ENCODE measurements at regions not wholly inside any gene's neighbourhood (a gene's known extent, or its start where the extent isn't known, plus 50 kb on each side); places are given as distances from the start of the nearest gene placed in this dataset.
"Not testable (repeated sequence)": the region's sequence is repeated elsewhere in the genome, so short reads cannot be mapped to it uniquely, and the experiment has no call there.

GRCh38 chr11:44424841-44425240, 114.9 kb upstream of the ALX4 start:
- TF ChIP-seq CTCF (IDR thresholded peaks at IDR 0.05; ENCODE audit: control insufficient read depth, insufficient read depth, low read depth, low read length, missing control alignments), result no peak
- no peak overlapping the region for H3K4me3 ChIP-seq (ENCODE audit: control insufficient read depth, low read depth, low read length)
- no peak for DNase-seq (ENCODE audit: low read depth)

- TF ChIP-seq CTCF (IDR thresholded peaks at IDR 0.05; ENCODE audit: control insufficient read depth, insufficient read depth, low read depth, low read length, missing control alignments), result no peak
- no peak for DNase-seq (ENCODE audit: low read depth)
- H3K4me3 ChIP-seq (ENCODE audit: control insufficient read depth, low read depth, low read length), result no peak overlapping the region
Observed at GRCh38 chr11:44426119-44426518, 116.2 kb upstream of the ALX4 start.

GRCh38 chr11:44426958-44427357, 117.0 kb upstream of the ALX4 start:
- no peak for TF ChIP-seq CTCF (IDR thresholded peaks at IDR 0.05; ENCODE audit: control insufficient read depth, insufficient read depth, low read depth, low read length, missing control alignments)
- DNase-seq (ENCODE audit: low read depth), result no peak
- H3K4me3 ChIP-seq (ENCODE audit: control insufficient read depth, low read depth, low read length), result no peak overlapping the region

- H3K4me3 ChIP-seq (ENCODE audit: control insufficient read depth, low read depth, low read length), result no peak overlapping the region
- no peak for DNase-seq (ENCODE audit: low read depth)
Observed at GRCh38 chr11:44427432-44427831, 117.5 kb upstream of the ALX4 start.

GRCh38 chr11:44430140-44430539, 120.2 kb upstream of the ALX4 start:
- TF ChIP-seq CTCF (IDR thresholded peaks at IDR 0.05; ENCODE audit: control insufficient read depth, insufficient read depth, low read depth, low read length, missing control alignments), result no peak
- H3K4me3 ChIP-seq (ENCODE audit: control insufficient read depth, low read depth, low read length), result no peak overlapping the region
- DNase-seq (ENCODE audit: low read depth), result no peak

More at GRCh38 chr11:44427432-44427831, 117.5 kb upstream of the ALX4 start:
- TF ChIP-seq CTCF (IDR thresholded peaks at IDR 0.05; ENCODE audit: control insufficient read depth, insufficient read depth, low read depth, low read length, missing control alignments), result peak; percentile 33

GRCh38 chr11:44434191-44434590, 124.3 kb upstream of the ALX4 start:
- no peak for TF ChIP-seq CTCF (IDR thresholded peaks at IDR 0.05; ENCODE audit: control insufficient read depth, insufficient read depth, low read depth, low read length, missing control alignments)
- DNase-seq (ENCODE audit: low read depth), result no peak

GRCh38 chr11:44437122-44437521, 127.2 kb upstream of the ALX4 start:
- no peak for DNase-seq (ENCODE audit: low read depth)
- TF ChIP-seq CTCF (IDR thresholded peaks at IDR 0.05; ENCODE audit: control insufficient read depth, insufficient read depth, low read depth, low read length, missing control alignments), result no peak
- no peak overlapping the region for H3K4me3 ChIP-seq (ENCODE audit: control insufficient read depth, low read depth, low read length)

More at GRCh38 chr11:44434191-44434590, 124.3 kb upstream of the ALX4 start:
- no peak overlapping the region for H3K4me3 ChIP-seq (ENCODE audit: control insufficient read depth, low read depth, low read length)

GRCh38 chr11:44442893-44443673, 122.4 kb upstream of the CD82 start:
- not testable (repeated sequence) for DNase-seq (ENCODE audit: low read depth); H3K4me3 ChIP-seq (ENCODE audit: control insufficient read depth, low read depth, low read length)
